ENCODE measurements at regions not wholly inside any gene's neighbourhood (a gene's known extent, or its start where the extent isn't known, plus 50 kb on each side); places are given as distances from the start of the nearest gene placed in this dataset.

DNA sequence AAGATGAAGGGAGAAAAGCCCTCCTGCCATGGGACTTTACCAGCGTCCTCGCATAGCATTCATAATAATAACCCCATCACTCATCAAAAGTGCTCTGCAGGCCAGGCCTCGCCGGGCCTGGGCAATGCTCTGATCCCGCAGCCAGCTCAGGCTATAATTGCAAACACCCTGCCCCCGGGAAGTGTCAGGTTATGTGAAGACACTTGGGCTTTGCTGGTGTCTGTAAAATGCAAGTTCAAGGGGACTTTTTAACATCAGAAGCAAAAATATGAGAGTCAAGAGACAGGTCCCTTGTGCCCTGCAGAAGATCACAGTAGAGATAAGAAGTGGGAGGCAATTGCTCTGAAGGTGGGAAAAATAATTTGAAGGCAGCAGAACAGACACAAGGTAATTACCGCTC is 381.0 kb downstream of the MAFB start:
- no peak overlapping the region for H3K9ac ChIP-seq (ENCODE audit: low read depth in 1 of 2, low read length in 2 of 2)
- H3K27ac ChIP-seq (ENCODE audit: low read depth, low read length), result no peak overlapping the region
- H3K4me1 ChIP-seq (ENCODE audit: control insufficient read depth in 1 of 2, insufficient read depth in 2 of 2, low read length in 2 of 2), result no peaks in the 10 kb centered on the region
- H3K36me3 ChIP-seq (ENCODE audit: control insufficient read depth in 1 of 2, insufficient read depth in 2 of 2, low read length in 2 of 2), result no peaks in the 10 kb centered on the region
- no peak overlapping the region for H3K4me3 ChIP-seq (ENCODE audit: low read depth in 1 of 2, low read length in 2 of 2)
- H3K27me3 ChIP-seq (ENCODE audit: control insufficient read depth in 1 of 2, insufficient read depth in 2 of 2, low read length in 2 of 2), result no peaks in the 10 kb centered on the region
- H3K9me3 ChIP-seq (ENCODE audit: control insufficient read depth in 1 of 2, low read length in 2 of 2), result no peaks in the 10 kb centered on the region

- H3K9me3 ChIP-seq (ENCODE audit: control insufficient read depth in 1 of 2, low read length in 2 of 2), result no peaks in the 10 kb centered on the region
- H3K36me3 ChIP-seq (ENCODE audit: control insufficient read depth in 1 of 2, insufficient read depth in 2 of 2, low read length in 2 of 2), result no peaks in the 10 kb centered on the region
- no peaks in the 10 kb centered on the region for H3K4me1 ChIP-seq (ENCODE audit: control insufficient read depth in 1 of 2, insufficient read depth in 2 of 2, low read length in 2 of 2)
- H3K27ac ChIP-seq (ENCODE audit: low read depth, low read length), result no peak overlapping the region
- no peak overlapping the region for H3K4me3 ChIP-seq (ENCODE audit: low read depth in 1 of 2, low read length in 2 of 2)
- no peak overlapping the region for H3K9ac ChIP-seq (ENCODE audit: low read depth in 1 of 2, low read length in 2 of 2)
- H3K27me3 ChIP-seq (ENCODE audit: control insufficient read depth in 1 of 2, insufficient read depth in 2 of 2, low read length in 2 of 2), result no peaks in the 10 kb centered on the region
Observed at GRCh38 chr20:40307268-40307667, 381.8 kb downstream of the MAFB start.

- H3K36me3 ChIP-seq (ENCODE audit: control insufficient read depth in 1 of 2, insufficient read depth in 2 of 2, low read length in 2 of 2), result no peaks in the 10 kb centered on the region
- H3K4me1 ChIP-seq (ENCODE audit: control insufficient read depth in 1 of 2, insufficient read depth in 2 of 2, low read length in 2 of 2), result no peaks in the 10 kb centered on the region
- no peak overlapping the region for H3K9ac ChIP-seq (ENCODE audit: low read depth in 1 of 2, low read length in 2 of 2)
- H3K9me3 ChIP-seq (ENCODE audit: control insufficient read depth in 1 of 2, low read length in 2 of 2), result no peaks in the 10 kb centered on the region
- no peaks in the 10 kb centered on the region for H3K27me3 ChIP-seq (ENCODE audit: control insufficient read depth in 1 of 2, insufficient read depth in 2 of 2, low read length in 2 of 2)
- H3K27ac ChIP-seq (ENCODE audit: low read depth, low read length), result no peak overlapping the region
- no peak overlapping the region for H3K4me3 ChIP-seq (ENCODE audit: low read depth in 1 of 2, low read length in 2 of 2)
Observed at GRCh38 chr20:40305303-40305702, 383.7 kb downstream of the MAFB start.

- no peak overlapping the region for H3K27ac ChIP-seq (ENCODE audit: low read depth, low read length)
- no peaks in the 10 kb centered on the region for H3K4me1 ChIP-seq (ENCODE audit: control insufficient read depth in 1 of 2, insufficient read depth in 2 of 2, low read length in 2 of 2)
- no peaks in the 10 kb centered on the region for H3K27me3 ChIP-seq (ENCODE audit: control insufficient read depth in 1 of 2, insufficient read depth in 2 of 2, low read length in 2 of 2)
- H3K9ac ChIP-seq (ENCODE audit: low read depth in 1 of 2, low read length in 2 of 2), result no peak overlapping the region
- no peaks in the 10 kb centered on the region for H3K9me3 ChIP-seq (ENCODE audit: control insufficient read depth in 1 of 2, low read length in 2 of 2)
- H3K4me3 ChIP-seq (ENCODE audit: low read depth in 1 of 2, low read length in 2 of 2), result no peak overlapping the region
- no peaks in the 10 kb centered on the region for H3K36me3 ChIP-seq (ENCODE audit: control insufficient read depth in 1 of 2, insufficient read depth in 2 of 2, low read length in 2 of 2)
Observed at GRCh38 chr20:40304119-40304613, 384.9 kb downstream of the MAFB start.

- Histone ChIP-seq H3K36me3 (ENCODE audit: control insufficient read depth in 1 of 2, insufficient read depth in 2 of 2, low read length in 2 of 2) (no peaks in the 10 kb centered on the region), H3K27me3 (ENCODE audit: control insufficient read depth in 1 of 2, insufficient read depth in 2 of 2, low read length in 2 of 2) (no peaks in the 10 kb centered on the region), H3K9me3 (ENCODE audit: control insufficient read depth in 1 of 2, low read length in 2 of 2) (peaks cover 0 to 2% of the 10 kb centered on the region in 2 donors), H3K4me3 (ENCODE audit: low read depth in 1 of 2, low read length in 2 of 2) (no peak overlapping the region), H3K4me1 (ENCODE audit: control insufficient read depth in 1 of 2, insufficient read depth in 2 of 2, low read length in 2 of 2) (no peaks in the 10 kb centered on the region), H3K27ac (ENCODE audit: low read depth, low read length) (no peak overlapping the region), H3K9ac (ENCODE audit: low read depth in 1 of 2, low read length in 2 of 2) (no peak overlapping the region)
Observed at GRCh38 chr20:40294747-40295146, 394.3 kb downstream of the MAFB start.

DNA sequence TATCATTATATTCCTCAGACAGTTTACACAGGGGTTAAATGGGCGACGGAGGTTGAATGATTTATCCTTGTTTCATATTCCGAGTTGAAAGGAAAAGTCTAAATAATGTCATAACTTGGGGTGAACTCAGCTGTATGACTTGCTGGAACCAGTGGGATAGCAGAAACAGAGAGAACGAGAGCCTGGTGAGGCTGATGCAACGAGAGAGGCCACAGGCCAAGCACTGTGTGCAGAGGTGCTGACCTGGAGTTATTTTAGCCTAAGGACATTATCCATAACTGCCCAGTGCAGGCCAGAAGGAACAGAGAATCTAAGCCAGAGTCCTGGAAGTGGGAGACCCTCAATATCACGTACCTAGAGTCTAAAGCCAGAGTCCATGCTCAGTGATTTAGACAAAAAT is 394.9 kb downstream of the MAFB start:
- Histone ChIP-seq H3K9ac (ENCODE audit: low read depth in 1 of 2, low read length in 2 of 2) (no peak overlapping the region), H3K4me3 (ENCODE audit: low read depth in 1 of 2, low read length in 2 of 2) (no peak overlapping the region), H3K36me3 (ENCODE audit: control insufficient read depth in 1 of 2, insufficient read depth in 2 of 2, low read length in 2 of 2) (no peaks in the 10 kb centered on the region), H3K4me1 (ENCODE audit: control insufficient read depth in 1 of 2, insufficient read depth in 2 of 2, low read length in 2 of 2) (no peaks in the 10 kb centered on the region), H3K27me3 (ENCODE audit: control insufficient read depth in 1 of 2, insufficient read depth in 2 of 2, low read length in 2 of 2) (no peaks in the 10 kb centered on the region), H3K9me3 (ENCODE audit: control insufficient read depth in 1 of 2, low read length in 2 of 2) (peaks cover 0 to 2% of the 10 kb centered on the region in 2 donors), H3K27ac (ENCODE audit: low read depth, low read length) (no peak overlapping the region)

DNA sequence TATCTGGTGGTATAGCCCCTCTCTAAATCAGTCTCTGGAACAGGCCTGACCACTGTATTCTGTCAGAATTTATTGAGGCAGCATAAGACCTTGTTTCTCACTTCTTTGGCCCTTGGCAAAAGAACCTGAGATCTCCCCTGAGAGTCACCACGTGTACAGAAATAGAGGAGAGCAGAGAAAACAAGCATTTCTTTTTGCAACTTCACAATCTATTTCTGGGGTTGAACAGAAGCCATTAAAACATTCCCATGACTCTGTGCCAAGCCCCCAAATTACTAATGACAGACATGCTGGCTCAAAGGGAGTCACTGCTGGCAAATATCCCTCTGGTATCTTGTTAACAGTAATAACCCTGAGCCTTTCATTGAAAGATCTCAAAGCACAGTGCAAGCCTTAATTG is 395.3 kb downstream of the MAFB start:
- no peaks in the 10 kb centered on the region for H3K4me1 ChIP-seq (ENCODE audit: control insufficient read depth in 1 of 2, insufficient read depth in 2 of 2, low read length in 2 of 2)
- no peaks in the 10 kb centered on the region for H3K27me3 ChIP-seq (ENCODE audit: control insufficient read depth in 1 of 2, insufficient read depth in 2 of 2, low read length in 2 of 2)
- H3K9ac ChIP-seq (ENCODE audit: low read depth in 1 of 2, low read length in 2 of 2), result no peak overlapping the region
- H3K9me3 ChIP-seq (ENCODE audit: control insufficient read depth in 1 of 2, low read length in 2 of 2), result peaks cover 0 to 2% of the 10 kb centered on the region in 2 donors
- no peaks in the 10 kb centered on the region for H3K36me3 ChIP-seq (ENCODE audit: control insufficient read depth in 1 of 2, insufficient read depth in 2 of 2, low read length in 2 of 2)
- H3K4me3 ChIP-seq (ENCODE audit: low read depth in 1 of 2, low read length in 2 of 2), result no peak overlapping the region
- H3K27ac ChIP-seq (ENCODE audit: low read depth, low read length), result no peak overlapping the region

GRCh38 chr20:40291493-40292135 is 397.4 kb downstream of the MAFB start:
- Histone ChIP-seq H3K9me3 (ENCODE audit: control insufficient read depth in 1 of 2, low read length in 2 of 2) (no peaks in the 10 kb centered on the region), H3K4me3 (ENCODE audit: low read depth in 1 of 2, low read length in 2 of 2) (no peak overlapping the region), H3K27ac (ENCODE audit: low read depth, low read length) (no peak overlapping the region), H3K27me3 (ENCODE audit: control insufficient read depth in 1 of 2, insufficient read depth in 2 of 2, low read length in 2 of 2) (no peaks in the 10 kb centered on the region), H3K4me1 (ENCODE audit: control insufficient read depth in 1 of 2, insufficient read depth in 2 of 2, low read length in 2 of 2) (peaks cover 8 to 15% of the 10 kb centered on the region in 2 donors), H3K36me3 (ENCODE audit: control insufficient read depth in 1 of 2, insufficient read depth in 2 of 2, low read length in 2 of 2) (no peaks in the 10 kb centered on the region), H3K9ac (ENCODE audit: low read depth in 1 of 2, low read length in 2 of 2) (no peak overlapping the region)

DNA sequence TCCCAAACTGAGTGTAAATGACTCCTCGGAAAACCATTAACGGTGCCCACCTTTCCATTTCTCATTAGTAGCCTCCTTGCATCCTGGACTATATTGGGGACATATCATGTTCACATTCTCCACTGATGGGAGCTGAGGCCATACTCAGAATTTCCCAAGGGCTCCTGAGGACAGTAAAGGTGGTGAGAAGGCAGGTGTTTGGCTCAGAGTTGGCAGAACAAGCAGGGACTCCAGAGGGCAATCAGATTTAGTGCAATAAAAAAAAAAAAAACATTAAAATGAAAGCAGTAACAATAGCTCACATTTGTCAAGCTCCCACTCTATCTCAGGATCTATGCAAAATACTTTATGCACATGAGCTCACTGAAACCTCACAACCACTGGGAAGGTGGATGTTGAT is 401.4 kb downstream of the MAFB start:
- H3K9ac ChIP-seq (ENCODE audit: low read depth in 1 of 2, low read length in 2 of 2), result peak overlapping the region in 1 of 2 donors; percentile 11
- no peaks in the 10 kb centered on the region for H3K27me3 ChIP-seq (ENCODE audit: control insufficient read depth in 1 of 2, insufficient read depth in 2 of 2, low read length in 2 of 2)
- H3K27ac ChIP-seq (ENCODE audit: low read depth, low read length), result no peak overlapping the region
- H3K4me3 ChIP-seq (ENCODE audit: low read depth in 1 of 2, low read length in 2 of 2), result no peak overlapping the region
- no peaks in the 10 kb centered on the region for H3K36me3 ChIP-seq (ENCODE audit: control insufficient read depth in 1 of 2, insufficient read depth in 2 of 2, low read length in 2 of 2)
- peaks cover 14 to 24% of the 10 kb centered on the region in 2 donors for H3K4me1 ChIP-seq (ENCODE audit: control insufficient read depth in 1 of 2, insufficient read depth in 2 of 2, low read length in 2 of 2)
- H3K9me3 ChIP-seq (ENCODE audit: control insufficient read depth in 1 of 2, low read length in 2 of 2), result no peaks in the 10 kb centered on the region

DNA sequence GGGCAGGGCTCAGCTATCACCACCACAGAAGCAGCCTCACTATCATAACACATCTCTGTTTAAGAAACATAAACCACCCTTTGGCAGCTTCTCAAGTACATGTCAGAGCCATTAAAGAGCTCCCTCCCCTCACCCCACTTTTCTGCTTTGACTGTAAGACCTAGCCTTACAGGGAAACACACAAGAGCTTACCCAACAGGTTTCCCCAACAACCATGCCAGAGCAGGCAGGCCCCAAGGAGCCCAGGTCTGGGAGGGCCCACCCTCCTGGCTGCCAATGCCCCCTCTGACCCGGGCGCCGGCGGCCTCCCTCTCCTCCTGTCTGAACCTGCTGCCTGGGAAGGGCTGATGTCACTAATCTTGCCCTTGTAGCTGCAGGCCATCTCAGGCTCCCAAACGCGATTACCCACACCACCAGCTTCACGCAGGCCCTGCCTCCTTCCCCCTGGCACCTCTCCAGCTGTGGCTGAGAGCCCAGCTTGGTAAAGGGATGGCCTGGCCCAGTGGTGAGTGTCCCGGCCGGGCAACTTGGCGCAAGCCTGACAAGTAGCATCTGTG is 402.0 kb downstream of the MAFB start:
- Histone ChIP-seq H3K4me1 (ENCODE audit: control insufficient read depth in 1 of 2, insufficient read depth in 2 of 2, low read length in 2 of 2) (peaks cover 14 to 24% of the 10 kb centered on the region in 2 donors), H3K36me3 (ENCODE audit: control insufficient read depth in 1 of 2, insufficient read depth in 2 of 2, low read length in 2 of 2) (no peaks in the 10 kb centered on the region), H3K9ac (ENCODE audit: low read depth in 1 of 2, low read length in 2 of 2) (peak overlapping the region in 1 of 2 donors; percentile 11), H3K4me3 (ENCODE audit: low read depth in 1 of 2, low read length in 2 of 2) (no peak overlapping the region), H3K27me3 (ENCODE audit: control insufficient read depth in 1 of 2, insufficient read depth in 2 of 2, low read length in 2 of 2) (no peaks in the 10 kb centered on the region), H3K9me3 (ENCODE audit: control insufficient read depth in 1 of 2, low read length in 2 of 2) (no peaks in the 10 kb centered on the region), H3K27ac (ENCODE audit: low read depth, low read length) (no peak overlapping the region)

Data from duodenal mucosa (tissue), 2 donors.